ENCODE measurements at regions not wholly inside any gene's neighbourhood (a gene's known extent, or its start where the extent isn't known, plus 50 kb on each side); places are given as distances from the start of the nearest gene placed in this dataset.

DNA sequence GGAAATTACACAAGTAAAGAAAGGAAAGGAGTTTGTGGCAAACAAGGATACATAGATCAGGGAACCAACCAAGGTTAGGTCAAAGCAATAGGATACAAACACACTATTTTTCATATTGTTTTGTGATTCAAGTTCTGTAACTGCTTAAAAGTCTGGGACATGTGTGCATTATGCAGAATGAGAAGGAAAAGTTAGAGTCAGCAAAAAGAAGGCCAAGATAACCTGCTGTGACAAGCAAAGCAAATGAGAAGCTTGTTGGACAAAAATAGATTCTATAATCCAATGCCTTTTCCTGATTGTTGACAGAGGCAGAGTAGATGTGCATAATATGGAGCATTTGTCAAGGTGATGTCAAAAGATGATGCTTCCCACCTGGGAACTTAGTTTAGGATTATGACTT is 556.0 kb upstream of the CXADR start:
- H3K27ac ChIP-seq (ENCODE audit: low read length): no peak overlapping the region
- peaks cover 2% of the 10 kb centered on the region for H3K9me3 ChIP-seq
- no peak for ATAC-seq (replicated peaks in 1 of 4)
- no peaks in the 10 kb centered on the region for H3K27me3 ChIP-seq (replicated peaks in 1 of 2; ENCODE audit: control insufficient read depth in 2 of 2, extremely low read depth in 1 of 2, insufficient read depth in 2 of 2, low read length in 1 of 2)
- POLR2A ChIA-PET: no interaction called here
- no peaks in the 10 kb centered on the region for H3K4me1 Mint-ChIP-seq
- no peaks in the 10 kb centered on the region for H3K36me3 Mint-ChIP-seq
- no peak overlapping the region for H3K27ac Mint-ChIP-seq
- H3K4me3 Mint-ChIP-seq: no peak overlapping the region
- no peaks in the 10 kb centered on the region for H3K4me1 ChIP-seq (ENCODE audit: control insufficient read depth in 1 of 2, extremely low read depth in 1 of 2, insufficient read depth in 2 of 2, low read length in 2 of 2)
- peaks cover 8 to 23% (median 12%) of the 10 kb centered on the region in 3 donors for H3K9me3 Mint-ChIP-seq
- CTCF ChIA-PET: interaction anchor here in 1 of 2 donors (0.6 kb wide), 1 partner anchor 33 kb away, joined by 3 read pairs; no protein-coding TSS in a partner anchor
- no peak overlapping the region for H3K4me3 ChIP-seq (ENCODE audit: control insufficient read depth in 1 of 2, extremely low read depth in 1 of 2, low read length in 1 of 2)
- no peak for DNase-seq
- no peaks in the 10 kb centered on the region for H3K27me3 Mint-ChIP-seq
- no peaks in the 10 kb centered on the region for H3K36me3 ChIP-seq (ENCODE audit: control insufficient read depth in 2 of 2, extremely low read depth in 1 of 2, insufficient read depth in 1 of 2, low read length in 1 of 2)

DNA sequence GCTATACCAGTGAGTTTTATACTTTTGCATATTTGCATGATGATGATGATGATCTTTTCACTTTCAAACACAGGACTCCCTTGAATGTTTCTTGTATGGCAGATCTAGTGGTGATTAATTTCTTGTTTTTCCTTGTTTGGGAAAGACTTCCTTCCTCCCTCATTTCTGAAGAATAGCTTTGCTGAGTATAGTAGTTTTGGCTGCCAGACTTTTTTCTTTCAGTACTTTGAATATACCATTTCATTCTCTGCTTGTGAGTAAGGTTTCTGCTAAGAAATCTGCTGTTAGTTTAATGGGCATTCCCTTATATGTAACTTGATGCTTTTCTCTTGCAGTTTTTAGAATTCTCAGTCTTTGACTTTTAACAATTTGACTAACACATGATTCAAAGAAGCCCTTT is 547.4 kb upstream of the CXADR start:
- Histone ChIP-seq H3K27me3 (replicated peaks in 1 of 2; ENCODE audit: control insufficient read depth in 2 of 2, extremely low read depth in 1 of 2, insufficient read depth in 2 of 2, low read length in 1 of 2) (no peaks in the 10 kb centered on the region), H3K4me3 (ENCODE audit: control insufficient read depth in 1 of 2, extremely low read depth in 1 of 2, low read length in 1 of 2) (no peak overlapping the region), H3K4me1 (ENCODE audit: control insufficient read depth in 1 of 2, extremely low read depth in 1 of 2, insufficient read depth in 2 of 2, low read length in 2 of 2) (no peaks in the 10 kb centered on the region), H3K9me3 (peaks cover 5% of the 10 kb centered on the region), H3K36me3 (ENCODE audit: control insufficient read depth in 2 of 2, extremely low read depth in 1 of 2, insufficient read depth in 1 of 2, low read length in 1 of 2) (no peaks in the 10 kb centered on the region), H3K27ac (ENCODE audit: low read length) (no peak overlapping the region)
- H3K4me3 Mint-ChIP-seq: no peak overlapping the region
- H3K36me3 Mint-ChIP-seq: no peaks in the 10 kb centered on the region
- no peak overlapping the region for H3K27ac Mint-ChIP-seq
- ATAC-seq (replicated peaks in 1 of 4) (no peak), DNase-seq (no peak)
- peaks cover 9 to 24% (median 17%) of the 10 kb centered on the region in 3 donors for H3K9me3 Mint-ChIP-seq
- H3K4me1 Mint-ChIP-seq: no peaks in the 10 kb centered on the region
- POLR2A ChIA-PET: no interaction called here
- no peaks in the 10 kb centered on the region for H3K27me3 Mint-ChIP-seq
- CTCF ChIA-PET: no interaction called here

DNA sequence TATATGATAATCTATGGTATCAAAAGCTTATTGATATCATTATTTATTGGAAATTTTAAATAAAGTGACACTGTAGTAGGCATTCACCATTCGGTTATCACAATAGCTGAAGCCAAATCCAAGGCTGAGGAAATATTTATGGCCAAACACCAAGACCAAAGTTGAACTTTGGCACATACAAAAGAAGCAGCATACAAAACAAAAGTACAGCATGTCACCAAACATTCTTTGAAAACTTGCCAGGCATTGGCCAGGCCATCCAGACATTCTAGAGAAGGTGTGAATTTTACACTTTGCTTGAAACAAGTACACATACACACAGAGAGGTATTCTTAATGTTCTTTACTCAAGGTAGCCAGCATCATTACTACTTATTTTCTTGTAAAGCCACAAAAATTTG is 544.4 kb upstream of the CXADR start:
- Histone ChIP-seq H3K27ac (ENCODE audit: low read length) (no peak overlapping the region), H3K27me3 (replicated peaks in 1 of 2; ENCODE audit: control insufficient read depth in 2 of 2, extremely low read depth in 1 of 2, insufficient read depth in 2 of 2, low read length in 1 of 2) (no peaks in the 10 kb centered on the region), H3K36me3 (ENCODE audit: control insufficient read depth in 2 of 2, extremely low read depth in 1 of 2, insufficient read depth in 1 of 2, low read length in 1 of 2) (no peaks in the 10 kb centered on the region), H3K9me3 (peaks cover 5% of the 10 kb centered on the region), H3K4me3 (ENCODE audit: control insufficient read depth in 1 of 2, extremely low read depth in 1 of 2, low read length in 1 of 2) (no peak overlapping the region), H3K4me1 (ENCODE audit: control insufficient read depth in 1 of 2, extremely low read depth in 1 of 2, insufficient read depth in 2 of 2, low read length in 2 of 2) (no peaks in the 10 kb centered on the region)
- ChIA-PET CTCF (no interaction called here), POLR2A (no interaction called here)
- DNase-seq: no peak
- H3K27me3 Mint-ChIP-seq: no peaks in the 10 kb centered on the region
- no peak for ATAC-seq (replicated peaks in 1 of 4)
- H3K9me3 Mint-ChIP-seq: peaks cover 11 to 21% (median 15%) of the 10 kb centered on the region in 3 donors
- no peak overlapping the region for H3K4me3 Mint-ChIP-seq
- no peaks in the 10 kb centered on the region for H3K36me3 Mint-ChIP-seq
- H3K4me1 Mint-ChIP-seq: no peaks in the 10 kb centered on the region
- H3K27ac Mint-ChIP-seq: no peak overlapping the region
- no CpG with 5 or more reads among the region's 1 CpG for WGBS (ENCODE audit: insufficient coverage)

DNA sequence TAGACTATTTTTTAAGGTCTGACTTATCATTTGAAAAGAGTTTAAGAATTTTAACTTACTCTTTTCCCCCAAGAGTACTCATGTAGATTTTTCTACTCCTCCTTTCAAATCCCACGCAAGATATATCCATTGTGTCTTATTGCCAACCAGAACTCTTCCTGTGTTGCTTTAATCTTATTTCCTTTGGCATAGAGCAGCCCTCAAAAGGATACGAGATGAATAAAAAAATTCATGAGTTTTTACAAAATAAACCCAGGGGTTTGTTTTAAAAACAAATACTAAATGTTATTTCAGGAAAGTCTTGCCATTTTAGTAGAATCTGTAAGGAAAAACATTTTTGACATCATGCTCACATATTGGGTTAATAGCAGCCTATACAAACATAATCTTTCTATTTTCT is 543.2 kb upstream of the CXADR start:
- WGBS (ENCODE audit: insufficient coverage): no CpG with 5 or more reads among the region's 2 CpGs
- no peak for DNase-seq
- Histone ChIP-seq H3K36me3 (ENCODE audit: control insufficient read depth in 2 of 2, extremely low read depth in 1 of 2, insufficient read depth in 1 of 2, low read length in 1 of 2) (no peaks in the 10 kb centered on the region), H3K9me3 (peaks cover 5% of the 10 kb centered on the region), H3K27ac (ENCODE audit: low read length) (no peak overlapping the region), H3K27me3 (replicated peaks in 1 of 2; ENCODE audit: control insufficient read depth in 2 of 2, extremely low read depth in 1 of 2, insufficient read depth in 2 of 2, low read length in 1 of 2) (no peaks in the 10 kb centered on the region), H3K4me3 (ENCODE audit: control insufficient read depth in 1 of 2, extremely low read depth in 1 of 2, low read length in 1 of 2) (no peak overlapping the region), H3K4me1 (ENCODE audit: control insufficient read depth in 1 of 2, extremely low read depth in 1 of 2, insufficient read depth in 2 of 2, low read length in 2 of 2) (no peaks in the 10 kb centered on the region)
- no peaks in the 10 kb centered on the region for H3K4me1 Mint-ChIP-seq
- ChIA-PET POLR2A (interaction anchor here in 1 of 2 donors (0.5 kb wide), 1 partner anchor 35 kb away, joined by 5 read pairs; no protein-coding TSS in a partner anchor), CTCF (no interaction called here)
- H3K27me3 Mint-ChIP-seq: no peaks in the 10 kb centered on the region
- H3K36me3 Mint-ChIP-seq: no peaks in the 10 kb centered on the region
- no peak overlapping the region for H3K27ac Mint-ChIP-seq
- ATAC-seq (replicated peaks in 1 of 4): no peak
- peaks cover 14 to 22% (median 15%) of the 10 kb centered on the region in 3 donors for H3K9me3 Mint-ChIP-seq
- H3K4me3 Mint-ChIP-seq: no peak overlapping the region

DNA sequence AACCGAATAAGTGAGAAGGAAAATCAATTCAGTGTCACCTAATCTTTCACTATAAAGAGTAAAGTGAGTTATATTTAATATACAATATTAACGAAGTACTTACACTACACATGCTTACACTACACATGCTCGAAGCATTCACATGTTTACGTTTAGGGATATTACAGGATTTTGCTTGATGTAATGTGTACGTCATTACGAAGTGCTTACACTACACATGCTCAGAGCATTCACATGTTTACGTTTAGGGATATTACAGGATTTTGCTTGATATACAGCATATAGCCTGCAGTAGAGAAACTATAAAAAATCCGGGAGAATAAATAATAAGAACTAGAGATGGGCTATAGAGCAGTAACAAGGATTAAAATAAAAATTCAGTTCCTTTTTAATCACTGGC is 538.8 kb upstream of the CXADR start:
- Mint-ChIP-seq H3K27me3 (no peaks in the 10 kb centered on the region), H3K36me3 (no peaks in the 10 kb centered on the region), H3K9me3 (peaks cover 8 to 10% (median 8%) of the 10 kb centered on the region in 3 donors), H3K27ac (no peak overlapping the region), H3K4me1 (no peaks in the 10 kb centered on the region), H3K4me3 (no peak overlapping the region)
- POLR2A ChIA-PET: no interaction called here
- CTCF ChIA-PET: no interaction called here
- no peaks in the 10 kb centered on the region for H3K27me3 ChIP-seq (replicated peaks in 1 of 2; ENCODE audit: control insufficient read depth in 2 of 2, extremely low read depth in 1 of 2, insufficient read depth in 2 of 2, low read length in 1 of 2)
- no peaks in the 10 kb centered on the region for H3K4me1 ChIP-seq (ENCODE audit: control insufficient read depth in 1 of 2, extremely low read depth in 1 of 2, insufficient read depth in 2 of 2, low read length in 2 of 2)
- H3K36me3 ChIP-seq (ENCODE audit: control insufficient read depth in 2 of 2, extremely low read depth in 1 of 2, insufficient read depth in 1 of 2, low read length in 1 of 2): no peaks in the 10 kb centered on the region
- H3K9me3 ChIP-seq: no peaks in the 10 kb centered on the region
- no peak for ATAC-seq (replicated peaks in 1 of 4)
- DNase-seq: no peak
- WGBS (ENCODE audit: insufficient coverage): no CpG with 5 or more reads among the region's 8 CpGs
- no peak overlapping the region for H3K27ac ChIP-seq (ENCODE audit: low read length)
- no peak overlapping the region for H3K4me3 ChIP-seq (ENCODE audit: control insufficient read depth in 1 of 2, extremely low read depth in 1 of 2, low read length in 1 of 2)

DNA sequence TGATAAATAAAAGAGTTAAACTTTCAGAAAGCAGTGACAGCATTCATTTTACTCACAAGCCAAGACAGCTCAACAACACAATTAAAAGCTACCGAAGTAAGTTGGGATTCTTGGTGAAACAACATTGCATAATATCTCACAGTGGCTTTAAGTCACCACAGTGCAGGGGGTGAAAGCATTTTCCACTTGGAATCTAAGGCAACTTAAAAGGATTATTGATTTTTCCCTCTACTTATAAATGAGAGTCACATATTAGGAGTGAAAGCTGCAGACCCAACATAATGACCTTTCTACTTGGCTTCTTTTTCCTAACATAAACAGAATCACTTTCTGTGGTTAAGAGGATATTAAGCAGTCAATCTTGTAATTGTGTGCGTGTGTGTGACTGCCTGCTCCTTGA is 536.6 kb upstream of the CXADR start:
- CTCF ChIA-PET: no interaction called here
- POLR2A ChIA-PET: no interaction called here
- no peak overlapping the region for H3K27ac Mint-ChIP-seq
- H3K36me3 Mint-ChIP-seq: no peaks in the 10 kb centered on the region
- DNase-seq: no peak
- no peaks in the 10 kb centered on the region for H3K4me1 Mint-ChIP-seq
- no peaks in the 10 kb centered on the region for H3K27me3 Mint-ChIP-seq
- no peaks in the 10 kb centered on the region for H3K36me3 ChIP-seq (ENCODE audit: control insufficient read depth in 2 of 2, extremely low read depth in 1 of 2, insufficient read depth in 1 of 2, low read length in 1 of 2)
- H3K9me3 Mint-ChIP-seq: peaks cover 4 to 12% (median 10%) of the 10 kb centered on the region in 3 donors
- H3K9me3 ChIP-seq: no peaks in the 10 kb centered on the region
- H3K27ac ChIP-seq (ENCODE audit: low read length): no peak overlapping the region
- no peak overlapping the region for H3K4me3 ChIP-seq (ENCODE audit: control insufficient read depth in 1 of 2, extremely low read depth in 1 of 2, low read length in 1 of 2)
- H3K27me3 ChIP-seq (replicated peaks in 1 of 2; ENCODE audit: control insufficient read depth in 2 of 2, extremely low read depth in 1 of 2, insufficient read depth in 2 of 2, low read length in 1 of 2): no peaks in the 10 kb centered on the region
- no peak for ATAC-seq (replicated peaks in 1 of 4)
- WGBS (ENCODE audit: insufficient coverage): no CpG with 5 or more reads among the region's 2 CpGs
- H3K4me3 Mint-ChIP-seq: no peak overlapping the region
- H3K4me1 ChIP-seq (ENCODE audit: control insufficient read depth in 1 of 2, extremely low read depth in 1 of 2, insufficient read depth in 2 of 2, low read length in 2 of 2): no peaks in the 10 kb centered on the region

DNA sequence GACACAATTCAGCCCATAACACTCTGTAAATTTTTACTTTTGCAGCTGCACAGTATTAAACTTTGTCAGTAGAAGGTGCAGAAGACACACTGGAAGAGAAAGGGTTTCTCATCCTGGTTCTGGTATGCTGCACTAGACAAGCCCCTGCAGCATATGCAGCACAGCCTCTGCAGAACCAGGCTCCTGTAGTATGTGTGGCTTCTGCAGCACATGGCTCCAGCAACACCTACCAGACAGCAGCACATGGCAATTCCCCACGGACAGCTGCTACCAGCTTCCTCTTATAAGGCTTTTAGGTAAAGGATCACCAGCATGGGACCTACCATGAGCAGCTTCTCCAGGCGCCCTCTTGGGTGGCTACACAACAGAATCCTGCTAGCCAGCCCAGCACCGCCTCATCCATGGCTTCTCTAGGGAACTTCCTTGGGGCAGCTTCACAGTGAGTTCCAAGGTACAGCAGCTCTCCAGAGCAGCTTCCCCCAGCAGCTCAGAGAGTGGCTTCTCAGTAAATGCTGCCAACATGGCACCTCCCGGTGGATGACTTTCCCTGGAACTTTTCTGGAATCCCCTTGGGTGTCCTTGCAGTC is 534.4 kb upstream of the CXADR start:
- no peak for DNase-seq
- Mint-ChIP-seq H3K4me1 (no peaks in the 10 kb centered on the region), H3K36me3 (no peaks in the 10 kb centered on the region), H3K4me3 (no peak overlapping the region), H3K27me3 (no peaks in the 10 kb centered on the region), H3K27ac (no peak overlapping the region), H3K9me3 (peaks cover 1 to 14% (median 8%) of the 10 kb centered on the region in 3 donors)
- H3K27me3 ChIP-seq (replicated peaks in 1 of 2; ENCODE audit: control insufficient read depth in 2 of 2, extremely low read depth in 1 of 2, insufficient read depth in 2 of 2, low read length in 1 of 2): no peaks in the 10 kb centered on the region
- H3K4me1 ChIP-seq (ENCODE audit: control insufficient read depth in 1 of 2, extremely low read depth in 1 of 2, insufficient read depth in 2 of 2, low read length in 2 of 2): no peaks in the 10 kb centered on the region
- ChIA-PET POLR2A (no interaction called here), CTCF (no interaction called here)
- ATAC-seq (replicated peaks in 1 of 4): no peak
- no peaks in the 10 kb centered on the region for H3K9me3 ChIP-seq
- WGBS (ENCODE audit: insufficient coverage): 73% methylated on average over 4 of the region's 4 CpGs
- no peak overlapping the region for H3K4me3 ChIP-seq (ENCODE audit: control insufficient read depth in 1 of 2, extremely low read depth in 1 of 2, low read length in 1 of 2)
- H3K36me3 ChIP-seq (ENCODE audit: control insufficient read depth in 2 of 2, extremely low read depth in 1 of 2, insufficient read depth in 1 of 2, low read length in 1 of 2): no peaks in the 10 kb centered on the region
- H3K27ac ChIP-seq (ENCODE audit: low read length): no peak overlapping the region

All from T-cell (primary cell).